Activated T-helper 1 cell treated with Interleukin-2 at 50 U/mL for 16 hours (primary cell): ENCODE measurements at regions not wholly inside any gene's neighbourhood (a gene's known extent, or its start where the extent isn't known, plus 50 kb on each side); places are given as distances from the start of the nearest gene placed in this dataset.

ENCODE experiments used
- DNase-seq: peaks from one replicate; pipeline ENCODE4 v3.0.0-alpha.2; 2020; ENCODE audit warnings: low read depth

DNA sequence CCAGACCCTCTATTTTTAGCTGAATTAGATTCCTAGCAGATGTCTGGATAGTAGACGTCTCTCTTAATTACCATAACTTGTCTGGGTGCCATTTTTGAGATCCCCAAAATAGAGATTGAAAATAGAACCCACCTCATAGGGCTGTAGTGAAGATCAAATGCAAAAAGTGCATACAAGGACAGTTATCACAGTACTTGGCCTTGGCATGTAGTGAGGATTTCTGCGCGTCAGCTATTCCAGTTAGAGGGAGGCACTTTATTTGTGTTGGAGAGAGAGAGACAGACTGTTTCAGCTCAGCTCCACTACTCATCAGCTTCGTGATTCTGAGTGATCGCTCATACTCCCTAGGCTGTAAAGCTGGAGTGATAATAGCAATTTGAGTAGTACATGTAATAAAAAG is 59.6 kb upstream of the CDH13 start:
- DNase-seq = no peak

- DNase-seq = no peak
Measured at GRCh38 chr16:82563401-82563800, 63.4 kb upstream of the CDH13 start.

- no peak for DNase-seq
Measured at GRCh38 chr16:82562183-82562683, 64.5 kb upstream of the CDH13 start.

DNA sequence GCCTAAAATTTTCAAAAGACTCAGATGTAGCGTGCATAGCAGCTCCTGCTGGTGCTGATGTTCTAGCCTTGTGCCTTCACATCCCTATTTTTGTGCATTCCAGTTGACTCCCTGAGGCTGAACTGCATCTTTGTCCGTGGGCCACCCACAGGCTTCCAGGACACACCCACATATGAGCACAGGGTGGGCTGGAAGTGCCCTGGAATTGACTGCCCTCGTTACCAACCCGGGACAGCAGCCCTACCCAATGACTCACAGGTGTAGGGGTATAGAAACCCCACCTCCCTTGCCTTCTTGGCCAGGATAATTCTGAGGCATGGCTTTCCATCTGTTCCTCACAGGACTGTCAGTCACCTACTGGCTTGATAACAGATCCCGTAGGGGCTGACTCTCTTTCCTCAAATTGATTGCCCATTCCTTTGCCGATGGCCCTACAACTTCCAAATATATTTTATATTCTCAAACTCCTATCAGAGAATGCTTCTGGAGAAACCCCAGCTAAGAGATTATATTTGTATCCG is 65.9 kb upstream of the CDH13 start:
- DNase-seq = no peak

GRCh38 chr16:82544378-82545160 is 82.2 kb upstream of the CDH13 start:
- no peak for DNase-seq

DNA sequence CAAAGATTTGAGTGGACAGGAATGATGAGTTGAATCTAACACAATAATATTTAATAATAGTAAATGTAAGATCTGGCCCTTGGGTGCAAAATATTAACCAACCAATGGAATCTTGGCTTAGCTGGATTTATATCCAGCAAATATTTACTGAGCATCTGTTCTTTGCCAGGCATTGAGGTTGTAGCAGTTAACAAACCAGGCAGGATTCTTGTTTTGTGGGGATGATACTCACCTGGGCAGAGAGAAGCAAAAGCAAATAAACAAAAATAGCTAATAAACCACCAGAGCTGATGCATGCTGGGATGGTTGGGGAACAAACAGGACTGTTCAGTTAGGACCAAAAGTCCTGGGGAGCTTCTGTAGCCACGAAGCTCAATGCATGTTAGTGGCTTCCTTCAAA is 84.1 kb upstream of the CDH13 start:
- no peak for DNase-seq

GRCh38 chr16:82541103-82541502 is 85.7 kb upstream of the CDH13 start:
- DNase-seq = no peak

DNA sequence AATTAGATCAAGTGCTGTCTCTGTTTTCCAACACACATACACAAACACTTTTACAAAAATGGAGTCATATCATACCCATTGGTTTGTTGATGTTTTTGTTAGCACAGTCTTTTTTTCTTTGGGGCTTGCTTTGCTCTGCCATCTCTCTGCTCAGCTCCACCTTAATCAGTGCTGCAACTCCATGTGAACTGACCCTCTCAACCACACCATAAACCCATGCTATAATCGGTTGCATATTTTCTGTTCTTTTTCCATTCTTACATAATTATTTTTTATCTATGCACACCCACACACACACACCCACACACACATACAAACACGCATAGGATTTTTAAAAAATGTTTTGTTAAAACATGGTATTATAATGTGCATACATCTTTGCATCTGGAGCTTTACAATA is 91.0 kb upstream of the CDH13 start:
- DNase-seq = no peak

DNA sequence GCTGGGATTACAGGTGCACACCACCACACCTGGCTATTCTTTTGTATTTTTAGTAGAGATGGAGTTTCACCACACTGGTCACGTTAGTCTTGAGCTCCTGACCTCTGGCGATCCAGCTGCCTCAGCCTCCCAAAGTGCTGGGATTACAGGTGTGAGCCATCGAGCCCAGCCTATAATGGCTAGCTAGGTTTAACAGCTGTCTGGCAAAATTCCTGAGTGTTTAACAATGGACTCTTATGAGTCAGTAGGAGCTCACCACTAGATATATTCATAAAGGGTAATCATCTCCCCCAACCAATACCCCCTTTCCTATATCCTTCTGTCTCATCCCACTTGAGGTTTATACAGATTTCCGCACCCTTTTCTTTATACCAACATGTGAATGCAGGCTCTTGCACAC is 91.5 kb upstream of the CDH13 start:
- no peak for DNase-seq

DNA sequence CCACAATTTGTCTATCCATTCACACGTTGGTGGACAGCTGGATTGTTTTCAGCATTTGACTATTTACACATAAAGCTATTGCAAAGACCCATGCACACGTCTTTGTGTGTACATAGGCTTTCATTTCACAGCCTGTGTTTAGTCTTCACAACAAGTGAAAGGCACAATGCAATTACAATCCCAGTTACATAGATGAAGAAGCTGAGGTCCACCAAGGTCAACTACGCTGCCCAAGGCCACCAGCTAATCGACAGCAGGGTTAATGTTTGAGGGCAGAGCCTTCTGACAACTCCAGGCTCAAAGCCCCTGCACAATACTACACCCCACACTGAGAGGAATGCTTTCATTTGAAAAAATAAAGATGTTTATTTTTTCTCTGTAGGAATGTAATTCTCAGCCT is 93.6 kb upstream of the CDH13 start:
- no peak for DNase-seq

GRCh38 chr16:82530883-82531282 is 95.9 kb upstream of the CDH13 start:
- DNase-seq = no peak

- DNase-seq = no peak
Measured at GRCh38 chr16:82527101-82527500, 99.7 kb upstream of the CDH13 start.

- DNase-seq = no peak
Measured at GRCh38 chr16:82524976-82525375, 101.8 kb upstream of the CDH13 start.

GRCh38 chr16:82523815-82524214 is 103.0 kb upstream of the CDH13 start:
- no peak for DNase-seq

DNA sequence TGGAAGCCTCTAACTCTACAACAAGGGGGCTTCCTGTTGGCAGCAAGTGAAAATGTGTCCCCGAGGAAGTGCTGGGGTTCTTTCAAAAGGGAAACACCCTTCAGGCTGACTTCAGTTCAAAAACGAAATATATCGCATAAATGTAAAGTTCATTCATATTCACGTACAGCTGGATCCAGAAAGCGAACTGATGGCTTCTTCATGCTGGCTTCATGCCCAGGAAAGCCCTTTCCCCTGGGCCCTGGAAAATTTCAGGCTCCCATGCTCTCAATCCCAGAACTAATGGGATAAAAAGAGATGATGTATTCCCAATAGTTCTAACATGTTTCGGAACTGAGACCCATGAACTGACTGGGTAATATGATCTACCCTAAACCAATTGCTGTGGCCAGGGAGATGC is 104.7 kb upstream of the CDH13 start:
- DNase-seq = no peak

- DNase-seq = no peak
Measured at GRCh38 chr16:82518811-82519210, 108.0 kb upstream of the CDH13 start.

GRCh38 chr16:82514262-82514661 is 112.5 kb upstream of the CDH13 start:
- DNase-seq = no peak

GRCh38 chr16:82510789-82511305 is 115.9 kb upstream of the CDH13 start:
- no peak for DNase-seq

DNA sequence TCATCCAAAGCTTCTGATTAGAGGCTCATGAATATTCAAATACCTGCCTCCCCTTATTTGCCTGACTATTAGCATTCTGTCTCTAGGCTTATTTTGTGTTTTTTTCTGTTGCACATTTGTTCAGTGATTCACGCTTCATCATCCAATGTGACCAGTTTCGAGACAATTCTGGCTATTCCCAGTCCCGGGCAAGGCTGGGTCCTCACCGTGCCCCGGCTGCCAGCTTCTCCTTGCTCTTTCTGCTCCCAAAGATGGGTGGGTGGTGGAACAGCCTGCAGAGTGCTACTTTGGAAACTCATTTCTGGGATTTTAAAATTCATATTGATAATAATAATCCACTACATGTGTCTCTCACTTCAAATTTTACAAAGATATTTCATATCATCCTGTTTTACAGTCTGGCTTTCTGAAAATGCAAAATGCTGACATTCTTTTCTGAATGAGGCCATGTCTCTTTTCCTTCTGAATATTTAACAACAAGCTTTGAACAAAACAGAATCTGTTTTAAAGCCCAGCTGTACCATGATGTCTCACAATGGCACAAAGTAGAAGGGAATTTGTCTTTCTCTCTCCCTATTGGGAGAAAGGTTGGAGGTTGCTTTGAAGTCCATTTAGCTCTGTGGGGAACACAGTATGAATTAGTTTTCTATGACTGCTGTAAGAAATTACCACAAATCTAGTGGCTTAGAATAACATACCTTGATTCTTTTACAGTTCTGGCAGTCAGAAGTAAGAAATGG is 116.9 kb upstream of the CDH13 start:
- DNase-seq = no peak

DNA sequence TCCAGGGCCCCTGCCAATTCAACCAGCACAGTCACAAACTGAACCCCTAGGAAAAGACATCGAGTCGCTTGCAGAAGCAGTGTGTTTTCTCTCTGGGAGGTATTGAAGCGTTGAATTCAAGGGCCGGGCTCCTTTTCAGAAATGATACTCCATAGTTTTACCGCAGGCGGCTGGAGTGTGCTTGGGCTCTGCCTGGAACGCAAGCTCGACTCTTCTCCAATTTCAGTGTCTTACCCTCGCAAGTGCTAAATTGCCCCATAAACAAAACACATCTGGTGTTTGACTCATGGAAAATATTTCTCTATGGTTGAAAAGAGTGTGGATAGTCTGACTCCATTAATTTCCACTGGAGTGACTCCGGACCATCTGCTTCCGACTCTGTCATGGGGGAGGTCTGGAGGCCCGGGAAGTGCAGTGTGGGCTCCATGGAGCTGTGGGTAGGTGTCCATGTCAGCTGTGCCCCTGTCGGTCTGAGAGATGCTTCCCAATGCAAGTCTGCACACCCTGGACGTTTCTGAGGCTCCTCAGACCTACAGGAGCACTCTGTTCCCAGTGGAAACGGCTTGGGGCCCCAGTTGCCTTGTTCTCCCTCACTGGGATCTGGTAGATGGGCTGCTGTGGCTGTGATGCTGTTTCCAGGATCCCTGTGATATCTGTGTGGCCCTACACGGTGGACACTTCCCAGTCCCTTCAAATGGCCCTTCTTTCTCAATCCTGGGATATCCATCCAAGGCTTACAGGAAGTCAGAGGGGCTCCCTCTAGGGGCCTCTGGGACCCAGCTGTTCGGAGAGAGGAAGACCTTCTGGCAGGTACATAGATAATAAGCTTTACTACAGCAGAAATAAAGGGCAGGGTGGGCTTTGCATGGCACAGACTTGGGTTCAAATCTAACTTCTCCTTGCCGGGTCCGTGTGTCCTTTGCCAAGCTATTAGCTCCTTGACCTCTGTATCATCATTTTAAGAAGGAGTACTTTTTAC is 119.8 kb upstream of the CDH13 start:
- DNase-seq = no peak

DNA sequence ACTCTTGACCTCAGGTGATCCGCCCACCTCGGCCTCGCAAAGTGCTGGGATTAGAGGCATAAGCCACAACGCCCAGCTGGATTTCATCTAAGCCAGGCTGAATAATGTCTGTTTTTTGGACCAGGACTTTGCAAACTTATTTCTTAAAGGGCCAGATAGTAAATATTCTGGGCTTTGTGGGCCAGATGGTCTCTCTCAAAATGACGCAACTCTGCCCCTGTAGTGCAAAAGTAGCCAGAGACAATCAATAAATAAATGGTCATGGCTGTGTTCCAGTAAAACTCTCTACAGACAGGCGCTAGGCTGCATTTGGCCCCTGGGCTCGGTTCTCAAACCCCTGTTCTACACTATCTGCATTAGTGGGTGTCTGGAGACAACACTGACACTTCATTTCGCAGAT is 121.9 kb upstream of the CDH13 start:
- DNase-seq = no peak

DNA sequence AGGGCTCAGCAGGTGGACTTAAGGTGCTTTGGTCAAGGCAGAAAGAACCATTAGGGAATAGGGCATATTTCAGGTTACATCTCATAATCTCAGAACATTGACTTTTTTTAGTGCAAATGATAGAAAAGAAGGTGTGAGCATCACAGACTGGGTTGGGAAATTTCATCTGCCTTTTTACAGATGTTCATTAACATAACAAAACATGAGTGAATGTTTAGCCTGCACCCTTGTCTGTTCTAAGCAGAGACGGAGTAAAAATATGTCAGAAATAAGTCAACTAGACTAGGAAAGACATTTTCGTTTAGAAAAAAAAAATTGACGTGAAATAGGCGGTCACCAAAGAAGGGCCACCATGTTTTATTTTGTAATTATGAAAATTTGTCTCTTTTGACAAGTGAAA is 127.5 kb upstream of the CDH13 start:
- DNase-seq = no peak
